GM19351 (cell line): ENCODE measurements at regions not wholly inside any gene's neighbourhood (a gene's known extent, or its start where the extent isn't known, plus 50 kb on each side); places are given as distances from the start of the nearest gene placed in this dataset.

Experiments
- ATAC-seq: cut with Tn5 transposase; IDR thresholded peaks from one replicate; pipeline ENCODE4 v1.9.1; 2021; ENCODE audit warnings: mild to moderate bottlenecking, moderate library complexity; ENCODE audit not compliant: unreplicated experiment

DNA sequence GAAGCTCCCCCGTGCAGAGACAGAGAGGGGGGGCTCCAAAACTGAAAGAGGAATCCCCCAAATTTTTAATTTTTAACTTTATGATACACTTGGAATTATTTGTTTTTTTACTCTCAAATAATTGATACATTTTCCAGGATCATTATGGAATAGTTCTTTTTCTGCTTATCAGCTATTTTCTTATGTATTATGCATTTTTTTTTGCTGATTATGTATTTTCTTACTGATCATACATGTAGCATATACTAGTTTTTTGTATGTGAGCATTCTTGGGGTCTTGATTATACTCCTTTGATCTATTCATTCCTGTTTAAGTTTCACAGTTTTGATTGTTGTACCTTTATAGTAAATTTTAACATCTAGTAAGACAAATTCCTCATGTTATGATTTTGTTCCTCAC lies 55.5 kb upstream of the LDHB start:
- ATAC-seq: no peak

GRCh38 chr12:21710958-21711775 lies 53.5 kb upstream of the LDHB start:
- peak; percentile 78 for ATAC-seq
